ENCODE measurements at regions not wholly inside any gene's neighbourhood (a gene's known extent, or its start where the extent isn't known, plus 50 kb on each side); places are given as distances from the start of the nearest gene placed in this dataset.

- no peak overlapping the region for H3K4me3 ChIP-seq (ENCODE audit: low read length)
- H3K36me3 ChIP-seq (ENCODE audit: insufficient read depth, low read length), result no peaks in the 10 kb centered on the region
- no peaks in the 10 kb centered on the region for H3K9me3 ChIP-seq (ENCODE audit: low read length)
- H3K27me3 ChIP-seq (ENCODE audit: insufficient read depth, low read length), result no peaks in the 10 kb centered on the region
- no peaks in the 10 kb centered on the region for H3K4me1 ChIP-seq (ENCODE audit: insufficient read depth, low read length)
- H2AFZ ChIP-seq (ENCODE audit: low read depth, low read length), result no peak overlapping the region
Observed at GRCh38 chr6:140108167-140108566, 733.7 kb upstream of the CITED2 start.

DNA sequence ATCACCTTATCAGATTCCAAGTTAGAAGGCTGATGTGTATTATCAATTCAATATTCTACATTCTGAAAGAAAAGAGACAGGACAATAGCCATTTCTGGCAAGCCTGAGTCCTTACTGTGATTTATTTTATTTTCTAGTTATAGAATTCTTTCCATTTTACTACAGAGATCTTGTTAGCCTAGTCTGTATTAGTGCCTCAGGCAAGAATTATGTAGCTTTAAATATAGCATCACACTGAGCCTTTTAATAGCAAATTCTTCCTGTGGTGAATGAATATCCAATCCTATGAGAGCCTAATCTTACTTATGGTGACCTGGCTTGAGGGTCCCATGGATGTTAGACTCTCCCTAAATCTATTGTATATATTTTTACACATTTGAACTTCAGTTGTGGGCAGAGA, 732.8 kb upstream of the CITED2 start:
- H3K9me3 ChIP-seq (ENCODE audit: low read length), result no peaks in the 10 kb centered on the region
- no peak overlapping the region for H3K4me3 ChIP-seq (ENCODE audit: low read length)
- no peaks in the 10 kb centered on the region for H3K27me3 ChIP-seq (ENCODE audit: insufficient read depth, low read length)
- no peak overlapping the region for H2AFZ ChIP-seq (ENCODE audit: low read depth, low read length)
- H3K36me3 ChIP-seq (ENCODE audit: insufficient read depth, low read length), result no peaks in the 10 kb centered on the region
- H3K4me1 ChIP-seq (ENCODE audit: insufficient read depth, low read length), result no peaks in the 10 kb centered on the region

GRCh38 chr6:140105857-140106256, 731.4 kb upstream of the CITED2 start:
- Histone ChIP-seq H3K4me1 (ENCODE audit: insufficient read depth, low read length) (no peaks in the 10 kb centered on the region), H3K36me3 (ENCODE audit: insufficient read depth, low read length) (no peaks in the 10 kb centered on the region), H3K4me3 (ENCODE audit: low read length) (no peak overlapping the region), H3K27me3 (ENCODE audit: insufficient read depth, low read length) (no peaks in the 10 kb centered on the region), H3K9me3 (ENCODE audit: low read length) (no peaks in the 10 kb centered on the region), H2AFZ (ENCODE audit: low read depth, low read length) (peak overlapping the region; percentile 51)

DNA sequence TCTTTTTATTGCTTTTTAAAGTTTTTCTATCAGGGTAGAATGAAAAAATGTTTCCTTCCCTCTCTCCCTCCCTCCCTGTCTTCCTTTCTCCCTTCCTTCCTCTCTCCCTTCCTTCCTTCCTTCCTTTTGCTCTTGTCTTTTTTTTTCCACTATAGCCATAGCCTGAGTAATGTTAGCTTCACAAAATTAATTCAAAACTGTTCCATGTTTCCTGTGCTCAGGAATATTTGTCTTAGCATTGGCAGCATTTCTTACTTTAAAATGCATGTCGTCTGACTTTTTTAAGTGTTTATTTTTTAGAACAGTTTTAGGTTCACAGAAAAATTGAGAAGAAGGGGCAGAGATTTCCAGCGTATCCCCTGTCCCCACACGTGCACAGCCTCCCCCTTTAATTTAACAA, 730.8 kb upstream of the CITED2 start:
- no peaks in the 10 kb centered on the region for H3K4me1 ChIP-seq (ENCODE audit: insufficient read depth, low read length)
- H2AFZ ChIP-seq (ENCODE audit: low read depth, low read length), result peak overlapping the region; percentile 51
- no peak overlapping the region for H3K4me3 ChIP-seq (ENCODE audit: low read length)
- H3K27me3 ChIP-seq (ENCODE audit: insufficient read depth, low read length), result no peaks in the 10 kb centered on the region
- H3K9me3 ChIP-seq (ENCODE audit: low read length), result no peaks in the 10 kb centered on the region
- no peaks in the 10 kb centered on the region for H3K36me3 ChIP-seq (ENCODE audit: insufficient read depth, low read length)

DNA sequence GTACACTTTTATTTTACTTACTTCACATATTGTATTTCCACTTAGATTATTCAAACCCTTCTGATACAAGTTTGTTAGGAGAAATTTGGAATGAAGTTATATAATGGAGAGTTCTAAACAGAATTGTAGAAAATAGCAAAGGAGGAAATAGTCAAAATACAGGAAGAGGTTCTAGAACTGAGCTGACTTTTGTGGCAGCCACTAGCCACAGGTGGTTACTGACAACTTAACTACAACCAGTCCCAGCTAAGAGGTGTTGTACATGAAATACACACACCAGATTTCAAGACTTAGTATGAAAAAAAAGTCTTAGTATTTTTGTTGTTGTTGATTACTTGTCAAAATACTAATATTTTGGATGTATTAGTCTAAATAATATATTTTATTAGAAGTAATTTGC, 727.4 kb upstream of the CITED2 start:
- Histone ChIP-seq H2AFZ (ENCODE audit: low read depth, low read length) (no peak overlapping the region), H3K4me1 (ENCODE audit: insufficient read depth, low read length) (no peaks in the 10 kb centered on the region), H3K9me3 (ENCODE audit: low read length) (no peaks in the 10 kb centered on the region), H3K27me3 (ENCODE audit: insufficient read depth, low read length) (no peaks in the 10 kb centered on the region), H3K4me3 (ENCODE audit: low read length) (no peak overlapping the region), H3K36me3 (ENCODE audit: insufficient read depth, low read length) (no peaks in the 10 kb centered on the region)

- H3K36me3 ChIP-seq (ENCODE audit: insufficient read depth, low read length), result no peaks in the 10 kb centered on the region
- no peaks in the 10 kb centered on the region for H3K27me3 ChIP-seq (ENCODE audit: insufficient read depth, low read length)
- H3K9me3 ChIP-seq (ENCODE audit: low read length), result no peaks in the 10 kb centered on the region
- no peaks in the 10 kb centered on the region for H3K4me1 ChIP-seq (ENCODE audit: insufficient read depth, low read length)
- no peak overlapping the region for H3K4me3 ChIP-seq (ENCODE audit: low read length)
- H2AFZ ChIP-seq (ENCODE audit: low read depth, low read length), result no peak overlapping the region
Observed at GRCh38 chr6:140101367-140101766, 726.9 kb upstream of the CITED2 start.

- no peaks in the 10 kb centered on the region for H3K27me3 ChIP-seq (ENCODE audit: insufficient read depth, low read length)
- no peaks in the 10 kb centered on the region for H3K9me3 ChIP-seq (ENCODE audit: low read length)
- no peaks in the 10 kb centered on the region for H3K36me3 ChIP-seq (ENCODE audit: insufficient read depth, low read length)
- H3K4me3 ChIP-seq (ENCODE audit: low read length), result no peak overlapping the region
- peaks cover 17% of the 10 kb centered on the region for H3K4me1 ChIP-seq (ENCODE audit: insufficient read depth, low read length)
- H2AFZ ChIP-seq (ENCODE audit: low read depth, low read length), result no peak overlapping the region
Observed at GRCh38 chr6:140095532-140095931, 721.1 kb upstream of the CITED2 start.

- H3K9me3 ChIP-seq (ENCODE audit: low read length), result no peaks in the 10 kb centered on the region
- no peak overlapping the region for H2AFZ ChIP-seq (ENCODE audit: low read depth, low read length)
- no peak overlapping the region for H3K4me3 ChIP-seq (ENCODE audit: low read length)
- peaks cover 17% of the 10 kb centered on the region for H3K4me1 ChIP-seq (ENCODE audit: insufficient read depth, low read length)
- no peaks in the 10 kb centered on the region for H3K27me3 ChIP-seq (ENCODE audit: insufficient read depth, low read length)
- H3K36me3 ChIP-seq (ENCODE audit: insufficient read depth, low read length), result no peaks in the 10 kb centered on the region
Observed at GRCh38 chr6:140091895-140092294, 717.4 kb upstream of the CITED2 start.

- Histone ChIP-seq H3K27me3 (ENCODE audit: insufficient read depth, low read length) (no peaks in the 10 kb centered on the region), H3K9me3 (ENCODE audit: low read length) (no peaks in the 10 kb centered on the region), H2AFZ (ENCODE audit: low read depth, low read length) (no peak overlapping the region), H3K4me1 (ENCODE audit: insufficient read depth, low read length) (peaks cover 13% of the 10 kb centered on the region), H3K36me3 (ENCODE audit: insufficient read depth, low read length) (no peaks in the 10 kb centered on the region), H3K4me3 (ENCODE audit: low read length) (no peak overlapping the region)
Observed at GRCh38 chr6:140090871-140091270, 716.4 kb upstream of the CITED2 start.

GRCh38 chr6:140083375-140083774, 708.9 kb upstream of the CITED2 start:
- H2AFZ ChIP-seq (ENCODE audit: low read depth, low read length), result no peak overlapping the region
- no peaks in the 10 kb centered on the region for H3K27me3 ChIP-seq (ENCODE audit: insufficient read depth, low read length)
- no peak overlapping the region for H3K4me3 ChIP-seq (ENCODE audit: low read length)
- no peaks in the 10 kb centered on the region for H3K4me1 ChIP-seq (ENCODE audit: insufficient read depth, low read length)
- H3K36me3 ChIP-seq (ENCODE audit: insufficient read depth, low read length), result no peaks in the 10 kb centered on the region
- no peaks in the 10 kb centered on the region for H3K9me3 ChIP-seq (ENCODE audit: low read length)

GRCh38 chr6:140082867-140083297, 708.4 kb upstream of the CITED2 start:
- no peak overlapping the region for H3K4me3 ChIP-seq (ENCODE audit: low read length)
- H3K36me3 ChIP-seq (ENCODE audit: insufficient read depth, low read length), result no peaks in the 10 kb centered on the region
- H2AFZ ChIP-seq (ENCODE audit: low read depth, low read length), result no peak overlapping the region

DNA sequence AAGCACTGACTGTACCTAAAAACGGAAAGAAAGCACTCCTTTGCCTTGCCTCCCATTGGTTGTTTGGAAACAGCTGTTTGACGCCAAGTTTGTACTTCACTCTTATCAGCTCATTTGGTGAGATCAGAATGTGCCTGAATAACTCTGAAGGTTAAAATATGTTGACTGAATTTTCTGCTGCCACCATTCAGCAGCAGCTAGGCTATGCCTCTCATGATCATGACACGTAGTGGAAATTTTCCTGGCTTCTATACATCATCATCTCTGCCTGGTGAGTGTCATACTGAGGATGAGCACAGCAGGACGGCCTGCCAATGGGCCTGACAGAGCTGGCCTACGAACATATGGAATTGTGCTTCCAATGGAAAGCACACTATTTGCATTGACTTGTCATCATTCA, 704.9 kb upstream of the CITED2 start:
- no peak overlapping the region for H2AFZ ChIP-seq (ENCODE audit: low read depth, low read length)
- no peak overlapping the region for H3K4me3 ChIP-seq (ENCODE audit: low read length)
- no peaks in the 10 kb centered on the region for H3K27me3 ChIP-seq (ENCODE audit: insufficient read depth, low read length)
- H3K4me1 ChIP-seq (ENCODE audit: insufficient read depth, low read length), result no peaks in the 10 kb centered on the region
- H3K9me3 ChIP-seq (ENCODE audit: low read length), result no peaks in the 10 kb centered on the region
- H3K36me3 ChIP-seq (ENCODE audit: insufficient read depth, low read length), result no peaks in the 10 kb centered on the region

More at GRCh38 chr6:140082867-140083297, 708.4 kb upstream of the CITED2 start:
- Histone ChIP-seq H3K4me1 (ENCODE audit: insufficient read depth, low read length) (no peaks in the 10 kb centered on the region), H3K9me3 (ENCODE audit: low read length) (no peaks in the 10 kb centered on the region), H3K27me3 (ENCODE audit: insufficient read depth, low read length) (no peaks in the 10 kb centered on the region)

DNA sequence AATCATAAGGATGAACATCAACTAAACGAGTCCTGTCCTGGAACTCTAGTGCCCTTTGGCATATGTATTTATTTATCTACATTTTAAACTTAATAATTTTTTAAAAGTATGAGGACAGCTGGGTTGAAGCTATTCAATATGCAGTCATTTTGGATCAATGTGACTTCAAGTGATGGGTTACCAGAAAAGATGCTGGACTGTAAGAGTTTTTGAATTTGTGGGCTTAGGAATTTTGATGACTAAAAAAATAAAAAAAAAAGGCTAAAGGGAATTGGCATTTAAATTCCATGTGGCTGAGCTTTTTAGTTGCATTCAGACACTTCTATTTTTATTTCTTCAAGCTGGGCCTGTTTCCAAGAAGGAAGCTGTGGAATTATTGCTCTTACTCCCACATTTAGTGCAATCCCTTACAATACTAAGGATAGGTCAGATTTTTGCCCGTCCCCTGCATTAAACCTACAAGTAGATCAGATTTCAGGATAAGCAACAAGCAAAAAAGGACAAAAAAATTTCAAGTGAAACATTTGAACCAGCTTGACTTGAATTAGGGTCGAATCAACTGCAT, 704.2 kb upstream of the CITED2 start:
- no peaks in the 10 kb centered on the region for H3K36me3 ChIP-seq (ENCODE audit: insufficient read depth, low read length)
- no peak overlapping the region for H3K4me3 ChIP-seq (ENCODE audit: low read length)
- no peaks in the 10 kb centered on the region for H3K9me3 ChIP-seq (ENCODE audit: low read length)
- no peak overlapping the region for H2AFZ ChIP-seq (ENCODE audit: low read depth, low read length)
- H3K4me1 ChIP-seq (ENCODE audit: insufficient read depth, low read length), result no peaks in the 10 kb centered on the region
- H3K27me3 ChIP-seq (ENCODE audit: insufficient read depth, low read length), result no peaks in the 10 kb centered on the region

GRCh38 chr6:140077827-140078560, 703.5 kb upstream of the CITED2 start:
- H3K36me3 ChIP-seq (ENCODE audit: insufficient read depth, low read length), result no peaks in the 10 kb centered on the region
- no peaks in the 10 kb centered on the region for H3K9me3 ChIP-seq (ENCODE audit: low read length)
- H3K4me3 ChIP-seq (ENCODE audit: low read length), result no peak overlapping the region
- no peaks in the 10 kb centered on the region for H3K4me1 ChIP-seq (ENCODE audit: insufficient read depth, low read length)
- peak overlapping the region; percentile 23 for H2AFZ ChIP-seq (ENCODE audit: low read depth, low read length)
- no peaks in the 10 kb centered on the region for H3K27me3 ChIP-seq (ENCODE audit: insufficient read depth, low read length)

Data from neuron (in vitro differentiated cells).